ENCODE measurements at regions not wholly inside any gene's neighbourhood (a gene's known extent, or its start where the extent isn't known, plus 50 kb on each side); places are given as distances from the start of the nearest gene placed in this dataset.
A peak's percentile ranks its signal among the peaks of the same experiment; 100 is the strongest.

GRCh38 chr1:112808861-112809684, 93.9 kb upstream of the PPM1J start:
- TF ChIP-seq SP1 (IDR thresholded peaks at IDR 0.05), result no peak
- 0 out of 2 replicates have a peak, but pooled peaks have one; percentile 24 for TF ChIP-seq HDGF (IDR thresholded peaks at IDR 0.05; ENCODE audit: borderline replicate concordance)
- no peak for TF ChIP-seq BHLHE40 (IDR thresholded peaks at IDR 0.05; ENCODE audit: borderline replicate concordance)
- TF ChIP-seq FOXA1 (IDR thresholded peaks at IDR 0.05), result no peak
- TF ChIP-seq NFRKB (IDR thresholded peaks at IDR 0.05), result no peak
- TF ChIP-seq ARNT (IDR thresholded peaks at IDR 0.05), result no peak
- TF ChIP-seq SUZ12 (IDR thresholded peaks at IDR 0.05), result no peak
- TF ChIP-seq CTBP1 (IDR thresholded peaks at IDR 0.05; ENCODE audit: borderline replicate concordance), result no peak
- no peak for TF ChIP-seq ELF4 (IDR thresholded peaks at IDR 0.05)
- TF ChIP-seq, protein P1, sequence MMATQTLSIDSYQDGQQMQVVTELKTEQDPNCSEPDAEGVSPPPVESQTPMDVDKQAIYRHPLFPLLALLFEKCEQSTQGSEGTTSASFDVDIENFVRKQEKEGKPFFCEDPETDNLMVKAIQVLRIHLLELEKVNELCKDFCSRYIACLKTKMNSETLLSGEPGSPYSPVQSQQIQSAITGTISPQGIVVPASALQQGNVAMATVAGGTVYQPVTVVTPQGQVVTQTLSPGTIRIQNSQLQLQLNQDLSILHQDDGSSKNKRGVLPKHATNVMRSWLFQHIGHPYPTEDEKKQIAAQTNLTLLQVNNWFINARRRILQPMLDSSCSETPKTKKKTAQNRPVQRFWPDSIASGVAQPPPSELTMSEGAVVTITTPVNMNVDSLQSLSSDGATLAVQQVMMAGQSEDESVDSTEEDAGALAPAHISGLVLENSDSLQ (IDR thresholded peaks at IDR 0.05), result no peak
- no peak for TF ChIP-seq FOXK2 (IDR thresholded peaks at IDR 0.05)
- no peak for TF ChIP-seq L3MBTL2 (conservative IDR thresholded peaks at IDR 0.05)
- TF ChIP-seq ZNF384 (IDR thresholded peaks at IDR 0.05), result no peak
- TF ChIP-seq FOXM1 (IDR thresholded peaks at IDR 0.05; ENCODE audit: borderline replicate concordance), result no peak

Measured in HEK293T (cell line).